Coronary artery (tissue), 2 donors: ENCODE measurements at regions not wholly inside any gene's neighbourhood (a gene's known extent, or its start where the extent isn't known, plus 50 kb on each side); places are given as distances from the start of the nearest gene placed in this dataset.

Experiments
- DNase-seq: peaks from one replicate; pipeline ENCODE4 v3.0.0-alpha.2; 2017; ENCODE audit warnings: low spot score
- H3K27ac ChIP-seq, 2 donors: fragments of 200-600 bp; sonication (generic); one replicate each; pipeline ENCODE4 v1.5.1; 2016 to 2019
- H3K4me3 ChIP-seq: fragments of 200-600 bp; sonication (generic); 2 replicates; pipeline ENCODE4 v1.5.1; 2016; ENCODE audit warnings: mild to moderate bottlenecking, moderate library complexity
- CTCF ChIP-seq: fragments of 200-600 bp; sonication (generic); IDR thresholded peaks from one replicate; pipeline ENCODE4 v1.5.1; 2019; ENCODE audit warnings: antibody characterized with exemption

GRCh38 chr4:66667249-66667648, 878.1 kb downstream of the CENPC start:
- Histone ChIP-seq H3K27ac (no peak overlapping the region), H3K4me3 (no peak overlapping the region)
- no peak for TF ChIP-seq CTCF
- no peak for DNase-seq

- Histone ChIP-seq H3K4me3 (no peak overlapping the region), H3K27ac (no peak overlapping the region)
- DNase-seq, result no peak
- TF ChIP-seq CTCF, result no peak
Measured at GRCh38 chr4:66662620-66663019, 882.7 kb downstream of the CENPC start.

GRCh38 chr4:66658809-66659208, 886.5 kb downstream of the CENPC start:
- TF ChIP-seq CTCF, result no peak
- DNase-seq, result no peak
- no peak overlapping the region for H3K27ac ChIP-seq
- H3K4me3 ChIP-seq, result no peak overlapping the region

- no peak for DNase-seq
- H3K4me3 ChIP-seq, result no peak overlapping the region
- TF ChIP-seq CTCF, result no peak
- no peak overlapping the region for H3K27ac ChIP-seq
Measured at GRCh38 chr4:66655505-66655904, 889.8 kb downstream of the CENPC start.

- Histone ChIP-seq H3K4me3 (no peak overlapping the region), H3K27ac (no peak overlapping the region)
- DNase-seq, result no peak
- no peak for TF ChIP-seq CTCF
Measured at GRCh38 chr4:66653937-66654336, 891.4 kb downstream of the CENPC start.

GRCh38 chr4:66649236-66649635, 896.1 kb downstream of the CENPC start:
- H3K4me3 ChIP-seq, result no peak overlapping the region
- no peak for TF ChIP-seq CTCF
- no peak for DNase-seq
- H3K27ac ChIP-seq, result no peak overlapping the region

- TF ChIP-seq CTCF, result no peak
- no peak for DNase-seq
- no peak overlapping the region for H3K4me3 ChIP-seq
Measured at GRCh38 chr4:66647926-66648325, 897.4 kb downstream of the CENPC start.

More at GRCh38 chr4:66647926-66648325, 897.4 kb downstream of the CENPC start:
- no peak overlapping the region for H3K27ac ChIP-seq
